ENCODE measurements at regions not wholly inside any gene's neighbourhood (a gene's known extent, or its start where the extent isn't known, plus 50 kb on each side); places are given as distances from the start of the nearest gene placed in this dataset.

DNA sequence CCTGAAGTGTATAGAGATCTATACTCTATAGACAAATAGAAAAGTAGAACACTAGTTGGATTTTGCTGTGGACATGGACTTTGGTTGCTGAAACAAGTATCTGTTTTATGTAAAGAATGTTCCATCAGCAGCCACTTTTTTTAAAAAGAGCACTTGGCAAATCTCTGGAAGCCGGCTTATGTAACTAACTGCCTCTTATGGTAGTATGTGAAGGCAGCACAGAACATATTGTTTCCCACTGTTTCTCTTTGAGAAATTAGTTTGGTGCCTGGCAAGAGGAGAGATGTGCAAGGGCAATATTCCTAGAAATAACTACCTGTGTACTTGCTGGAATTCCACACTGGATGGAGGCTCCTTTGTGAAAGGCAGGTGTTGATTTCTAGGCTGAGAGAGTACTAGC is 242.3 kb upstream of the PREP start:
- TF ChIP-seq EZH2 (IDR thresholded peaks at IDR 0.05; ENCODE audit: insufficient read depth, low read length), result no peak
- TF ChIP-seq, protein P1, sequence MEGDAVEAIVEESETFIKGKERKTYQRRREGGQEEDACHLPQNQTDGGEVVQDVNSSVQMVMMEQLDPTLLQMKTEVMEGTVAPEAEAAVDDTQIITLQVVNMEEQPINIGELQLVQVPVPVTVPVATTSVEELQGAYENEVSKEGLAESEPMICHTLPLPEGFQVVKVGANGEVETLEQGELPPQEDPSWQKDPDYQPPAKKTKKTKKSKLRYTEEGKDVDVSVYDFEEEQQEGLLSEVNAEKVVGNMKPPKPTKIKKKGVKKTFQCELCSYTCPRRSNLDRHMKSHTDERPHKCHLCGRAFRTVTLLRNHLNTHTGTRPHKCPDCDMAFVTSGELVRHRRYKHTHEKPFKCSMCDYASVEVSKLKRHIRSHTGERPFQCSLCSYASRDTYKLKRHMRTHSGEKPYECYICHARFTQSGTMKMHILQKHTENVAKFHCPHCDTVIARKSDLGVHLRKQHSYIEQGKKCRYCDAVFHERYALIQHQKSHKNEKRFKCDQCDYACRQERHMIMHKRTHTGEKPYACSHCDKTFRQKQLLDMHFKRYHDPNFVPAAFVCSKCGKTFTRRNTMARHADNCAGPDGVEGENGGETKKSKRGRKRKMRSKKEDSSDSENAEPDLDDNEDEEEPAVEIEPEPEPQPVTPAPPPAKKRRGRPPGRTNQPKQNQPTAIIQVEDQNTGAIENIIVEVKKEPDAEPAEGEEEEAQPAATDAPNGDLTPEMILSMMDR (IDR thresholded peaks at IDR 0.05; ENCODE audit: insufficient read depth, low read depth, low read length), result no peak

DNA sequence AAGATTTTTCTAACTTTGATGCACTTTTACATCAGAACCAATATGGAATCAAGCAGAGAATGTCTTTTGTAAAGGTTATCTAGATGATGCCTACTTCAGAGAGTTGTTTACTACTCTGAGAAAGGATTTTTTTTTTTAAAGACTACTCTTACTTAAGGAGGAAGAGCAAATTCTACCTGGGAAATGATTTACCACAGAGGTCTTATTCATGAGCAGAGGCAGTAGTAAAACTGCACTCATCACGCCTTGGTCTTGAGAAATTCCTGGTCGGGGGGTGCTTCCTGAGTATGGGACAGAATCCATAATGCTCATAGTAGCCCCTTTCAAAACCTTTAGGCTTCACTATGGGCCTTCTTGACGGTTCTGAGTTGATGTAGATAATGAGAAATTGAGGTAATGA is 241.8 kb upstream of the PREP start:
- H3K4me1 Mint-ChIP-seq (ENCODE audit: low read depth, unreplicated experiment), result peaks cover 16% of the 10 kb centered on the region
- Histone ChIP-seq H3K4me2 (ENCODE audit: low read length) (no peak overlapping the region), H3K9me3 (ENCODE audit: insufficient read depth, low read depth, low read length) (no peaks in the 10 kb centered on the region), H2AFZ (ENCODE audit: low read depth, low read length) (no peak overlapping the region), H4K20me1 (ENCODE audit: insufficient read depth, low read length) (no peaks in the 10 kb centered on the region), H3K4me1 (ENCODE audit: insufficient read depth, low read length) (no peaks in the 10 kb centered on the region), H3K36me3 (ENCODE audit: insufficient read depth, low read length) (no peaks in the 10 kb centered on the region), H3K4me3 (ENCODE audit: insufficient read depth, low read depth, low read length) (no peak overlapping the region), H3K79me2 (ENCODE audit: insufficient read depth, low read length) (no peaks in the 10 kb centered on the region), H3K9ac (ENCODE audit: low read length) (no peak overlapping the region), H3K27ac (ENCODE audit: low read depth, low read length) (no peak overlapping the region), H3K27me3 (ENCODE audit: insufficient read depth, low read length) (no peaks in the 10 kb centered on the region)
- FAIRE-seq, result no peak
- H3K4me3 Mint-ChIP-seq (ENCODE audit: unreplicated experiment), result no peak overlapping the region
- H3K27me3 Mint-ChIP-seq (ENCODE audit: low read depth, unreplicated experiment), result no peaks in the 10 kb centered on the region
- TF ChIP-seq, protein P1 (IDR thresholded peaks at IDR 0.05; ENCODE audit: insufficient read depth, low read depth, low read length), result no peak
- TF ChIP-seq EZH2 (IDR thresholded peaks at IDR 0.05; ENCODE audit: insufficient read depth, low read length), result no peak
- no peaks in the 10 kb centered on the region for H3K36me3 Mint-ChIP-seq (ENCODE audit: low read depth, unreplicated experiment)
- H3K9me3 Mint-ChIP-seq (ENCODE audit: unreplicated experiment), result no peaks in the 10 kb centered on the region
- DNase-seq (ENCODE audit: low read depth), result no peak
- no peak overlapping the region for H3K27ac Mint-ChIP-seq (ENCODE audit: unreplicated experiment)

More for the DNA sequence above, 242.3 kb upstream of the PREP start:
- H3K27ac ChIP-seq (ENCODE audit: low read depth, low read length), result no peak overlapping the region
- H3K79me2 ChIP-seq (ENCODE audit: insufficient read depth, low read length), result no peaks in the 10 kb centered on the region
- no peak overlapping the region for H3K4me3 ChIP-seq (ENCODE audit: insufficient read depth, low read depth, low read length)
- Mint-ChIP-seq H3K36me3 (ENCODE audit: low read depth, unreplicated experiment) (no peaks in the 10 kb centered on the region), H3K27me3 (ENCODE audit: low read depth, unreplicated experiment) (no peaks in the 10 kb centered on the region), H3K4me3 (ENCODE audit: unreplicated experiment) (no peak overlapping the region), H3K27ac (ENCODE audit: unreplicated experiment) (no peak overlapping the region), H3K4me1 (ENCODE audit: low read depth, unreplicated experiment) (peaks cover 16% of the 10 kb centered on the region), H3K9me3 (ENCODE audit: unreplicated experiment) (no peaks in the 10 kb centered on the region)
- no peak for FAIRE-seq
- no peak for DNase-seq (ENCODE audit: low read depth)
- H3K4me2 ChIP-seq (ENCODE audit: low read length), result no peak overlapping the region
- H3K27me3 ChIP-seq (ENCODE audit: insufficient read depth, low read length), result no peaks in the 10 kb centered on the region
- H3K9ac ChIP-seq (ENCODE audit: low read length), result no peak overlapping the region
- no peaks in the 10 kb centered on the region for H3K4me1 ChIP-seq (ENCODE audit: insufficient read depth, low read length)
- H2AFZ ChIP-seq (ENCODE audit: low read depth, low read length), result no peak overlapping the region
- no peaks in the 10 kb centered on the region for H3K9me3 ChIP-seq (ENCODE audit: insufficient read depth, low read depth, low read length)
- no peaks in the 10 kb centered on the region for H3K36me3 ChIP-seq (ENCODE audit: insufficient read depth, low read length)
- no peaks in the 10 kb centered on the region for H4K20me1 ChIP-seq (ENCODE audit: insufficient read depth, low read length)

DNA sequence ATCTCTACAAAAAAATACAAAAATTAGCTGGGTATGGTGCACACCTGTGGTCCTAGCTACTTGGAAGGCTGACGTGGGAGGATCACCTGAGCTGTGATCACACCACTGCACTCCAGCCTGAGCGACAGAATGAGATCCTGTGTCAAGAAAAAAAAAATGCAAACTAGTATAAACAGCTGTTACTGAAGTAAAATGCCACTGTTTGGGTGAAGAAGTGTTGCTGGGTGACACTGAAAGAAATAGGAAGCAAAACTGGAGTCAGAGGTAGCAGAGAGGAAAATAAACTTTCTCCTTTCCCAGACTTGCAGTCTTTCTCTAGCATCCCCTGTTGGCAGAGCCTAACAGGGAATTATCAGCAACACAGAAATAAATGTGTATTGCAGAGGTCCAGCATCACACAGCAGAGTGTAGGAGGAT is 241.2 kb upstream of the PREP start:
- no peak for DNase-seq (ENCODE audit: low read depth)
- Histone ChIP-seq H3K4me2 (ENCODE audit: low read length) (no peak overlapping the region), H3K9me3 (ENCODE audit: insufficient read depth, low read depth, low read length) (no peaks in the 10 kb centered on the region), H3K27ac (ENCODE audit: low read depth, low read length) (no peak overlapping the region), H2AFZ (ENCODE audit: low read depth, low read length) (no peak overlapping the region), H3K4me3 (ENCODE audit: insufficient read depth, low read depth, low read length) (no peak overlapping the region), H3K79me2 (ENCODE audit: insufficient read depth, low read length) (no peaks in the 10 kb centered on the region), H3K9ac (ENCODE audit: low read length) (no peak overlapping the region), H3K27me3 (ENCODE audit: insufficient read depth, low read length) (no peaks in the 10 kb centered on the region), H3K36me3 (ENCODE audit: insufficient read depth, low read length) (no peaks in the 10 kb centered on the region), H4K20me1 (ENCODE audit: insufficient read depth, low read length) (no peaks in the 10 kb centered on the region), H3K4me1 (ENCODE audit: insufficient read depth, low read length) (no peaks in the 10 kb centered on the region)
- Mint-ChIP-seq H3K36me3 (ENCODE audit: low read depth, unreplicated experiment) (no peaks in the 10 kb centered on the region), H3K4me3 (ENCODE audit: unreplicated experiment) (no peak overlapping the region), H3K4me1 (ENCODE audit: low read depth, unreplicated experiment) (peaks cover 16% of the 10 kb centered on the region), H3K9me3 (ENCODE audit: unreplicated experiment) (no peaks in the 10 kb centered on the region), H3K27ac (ENCODE audit: unreplicated experiment) (no peak overlapping the region), H3K27me3 (ENCODE audit: low read depth, unreplicated experiment) (no peaks in the 10 kb centered on the region)
- TF ChIP-seq EZH2 (IDR thresholded peaks at IDR 0.05; ENCODE audit: insufficient read depth, low read length), result no peak
- TF ChIP-seq, protein P1 (IDR thresholded peaks at IDR 0.05; ENCODE audit: insufficient read depth, low read depth, low read length), result no peak
- FAIRE-seq, result no peak
